HG02588 (cell line): ENCODE measurements at regions not wholly inside any gene's neighbourhood (a gene's known extent, or its start where the extent isn't known, plus 50 kb on each side); places are given as distances from the start of the nearest gene placed in this dataset.
"Not testable (repeated sequence)": the region's sequence is repeated elsewhere in the genome, so short reads cannot be mapped to it uniquely, and the experiment has no call there.

Source experiments
- ATAC-seq: cut with Tn5 transposase; IDR thresholded peaks from one replicate; pipeline ENCODE4 v1.9.1; 2021; ENCODE audit warnings: mild to moderate bottlenecking, moderate library complexity; ENCODE audit not compliant: unreplicated experiment

DNA sequence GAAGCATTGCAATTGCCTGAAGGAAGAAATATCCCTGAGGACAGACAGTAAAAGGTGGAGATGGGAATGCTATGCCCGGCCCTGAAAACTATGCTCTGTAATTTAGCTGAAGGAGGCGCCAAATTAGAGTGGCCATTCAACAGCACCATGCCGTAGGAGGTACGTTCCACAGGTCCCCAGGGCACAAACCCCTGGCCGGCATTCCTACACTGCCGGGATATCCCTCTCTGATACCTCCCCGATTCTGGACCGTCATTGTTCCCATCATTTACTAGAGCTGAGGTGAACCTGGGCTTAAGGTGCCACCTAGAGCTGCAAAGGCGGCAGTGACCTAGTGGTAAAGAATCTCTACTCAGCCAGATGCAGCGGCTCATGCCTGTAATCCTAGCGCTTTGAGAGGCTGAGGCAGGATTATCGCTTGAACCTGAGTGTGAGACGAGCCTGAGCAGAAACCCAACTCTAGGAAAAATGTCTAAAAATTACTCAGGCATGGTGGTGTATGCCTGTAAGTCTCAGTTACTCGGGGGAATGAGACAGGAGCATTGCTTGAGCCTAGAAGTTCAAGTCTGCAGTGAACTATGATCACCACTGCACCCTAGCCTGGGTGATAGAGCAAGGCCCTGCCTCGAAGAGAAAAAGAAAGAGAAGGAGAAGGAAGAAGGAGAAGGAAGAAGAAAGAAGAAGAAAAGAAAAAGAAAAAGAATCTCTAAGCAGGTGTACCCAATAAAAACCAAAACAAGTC lies 53.0 kb upstream of the TNKS2 start:
- no peak for ATAC-seq

DNA sequence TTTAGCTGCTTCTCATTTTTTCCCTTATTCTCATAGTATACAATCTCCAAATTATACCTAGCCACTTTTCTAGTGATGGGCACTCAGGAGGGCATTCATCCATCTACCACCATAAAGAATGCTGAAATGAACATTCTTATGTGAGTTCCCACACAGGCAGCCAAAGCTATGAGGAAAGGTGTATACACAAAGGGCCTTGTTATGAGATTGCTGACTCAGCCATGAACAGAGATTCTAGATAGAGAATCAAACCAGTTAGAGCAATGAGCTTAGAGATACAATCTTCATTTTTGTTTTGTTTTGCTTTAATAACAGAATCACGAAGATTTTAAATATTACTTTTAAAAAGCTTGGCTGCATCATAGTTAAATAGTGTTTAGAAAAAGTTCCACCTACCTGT lies 54.8 kb upstream of the TNKS2 start:
- no peak for ATAC-seq

DNA sequence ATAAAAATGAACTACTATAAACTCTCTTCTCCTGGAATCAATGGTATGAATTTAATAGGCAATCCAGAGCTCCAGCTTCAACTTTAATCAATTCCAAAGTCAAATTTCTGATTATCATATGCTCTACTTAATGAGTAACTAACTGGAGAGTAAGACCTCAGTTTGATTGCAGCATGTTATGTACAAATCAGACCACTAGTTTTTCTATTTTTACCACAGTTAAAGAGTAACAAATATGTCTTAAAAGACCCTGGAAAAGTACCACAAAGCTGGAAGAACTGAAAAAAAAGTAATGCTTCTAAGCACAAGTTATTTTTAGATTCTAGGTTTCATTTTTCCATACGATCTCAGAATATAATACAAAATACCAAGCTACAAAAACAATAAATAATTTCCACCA lies 56.0 kb upstream of the TNKS2 start:
- no peak for ATAC-seq

DNA sequence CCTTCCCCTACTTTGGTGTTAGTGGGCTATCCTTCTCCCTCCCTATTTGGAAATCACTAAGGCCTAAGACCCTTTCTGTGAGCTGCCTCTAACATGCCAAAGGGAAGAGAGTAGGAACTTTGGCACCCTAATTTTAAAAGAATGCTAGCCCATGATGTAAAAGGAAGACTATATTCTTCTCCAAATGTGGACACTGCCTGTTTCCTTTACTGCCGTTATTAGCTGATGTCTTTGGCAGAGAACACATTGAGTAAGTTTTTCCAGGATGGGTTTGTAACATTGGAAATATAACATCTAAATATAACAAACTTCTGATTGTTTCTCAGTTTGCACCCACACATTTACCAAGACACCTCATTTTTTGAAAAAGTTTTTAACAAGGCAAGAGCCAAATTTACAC lies 56.9 kb upstream of the TNKS2 start:
- no peak for ATAC-seq

DNA sequence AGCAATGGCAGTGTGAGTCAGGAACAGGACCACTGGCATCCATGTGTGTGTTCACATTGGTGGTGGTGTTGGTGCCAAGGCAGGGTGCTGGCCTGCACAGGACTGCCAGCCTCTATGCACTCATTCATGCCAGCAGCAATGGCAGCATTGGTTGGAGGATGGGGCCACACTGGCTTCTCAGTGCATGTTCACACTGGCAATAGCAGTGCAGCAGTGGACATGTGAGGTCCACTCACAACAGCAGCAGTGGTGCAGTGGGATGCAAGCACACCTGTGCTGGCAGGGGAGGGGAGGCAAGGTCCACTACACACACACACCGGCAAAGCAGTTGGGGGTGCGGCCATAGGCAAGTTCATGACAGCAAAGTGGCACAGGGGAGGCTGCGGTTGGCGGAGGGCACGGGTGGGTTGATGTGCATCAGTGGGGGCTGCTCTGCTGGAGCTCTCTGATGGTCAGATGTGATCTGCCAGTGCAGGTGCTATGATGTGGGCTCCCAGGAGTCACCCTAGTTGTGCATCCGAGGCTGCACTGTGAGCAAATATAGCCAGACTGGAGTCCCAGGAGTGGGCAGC lies 57.8 kb upstream of the TNKS2 start:
- no peak for ATAC-seq

DNA sequence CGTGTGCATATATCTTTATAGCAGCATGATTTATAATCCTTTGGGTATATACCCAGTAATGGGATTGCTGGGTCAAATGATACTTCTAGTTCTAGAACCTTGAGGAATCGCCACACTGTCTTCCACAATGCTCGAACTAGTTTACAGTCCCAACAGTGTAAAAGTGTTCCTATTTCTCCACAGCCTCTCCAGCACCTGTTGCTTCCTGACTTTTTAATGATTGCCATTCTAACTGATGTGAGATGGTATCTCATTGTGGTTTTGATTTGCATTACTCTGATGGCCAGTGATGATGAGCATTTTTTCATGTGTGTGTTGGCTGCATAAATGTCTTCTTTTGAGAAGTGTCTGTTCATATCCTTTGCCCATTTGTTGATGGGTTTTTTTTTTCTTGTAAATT lies 66.0 kb upstream of the TNKS2 start:
- not testable (repeated sequence) for ATAC-seq

DNA sequence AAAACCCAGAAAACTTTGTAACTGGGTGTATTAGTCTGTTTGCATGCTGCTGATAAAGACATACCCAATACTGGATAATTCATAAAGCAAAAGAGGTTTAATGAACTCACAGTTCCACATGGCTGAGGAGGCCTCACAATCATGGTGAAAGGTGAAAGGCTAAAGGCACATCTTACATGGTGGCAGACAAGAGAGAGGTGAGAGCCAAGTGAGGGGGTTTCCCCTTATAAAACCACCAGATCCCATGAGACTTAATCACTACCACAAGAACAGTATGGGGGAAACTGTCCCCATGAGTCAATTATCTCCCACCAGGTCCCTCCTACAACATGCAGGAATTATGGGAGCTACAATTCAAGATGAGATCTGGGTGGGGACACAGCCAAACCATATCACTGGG lies 68.9 kb upstream of the TNKS2 start:
- not testable (repeated sequence) for ATAC-seq

DNA sequence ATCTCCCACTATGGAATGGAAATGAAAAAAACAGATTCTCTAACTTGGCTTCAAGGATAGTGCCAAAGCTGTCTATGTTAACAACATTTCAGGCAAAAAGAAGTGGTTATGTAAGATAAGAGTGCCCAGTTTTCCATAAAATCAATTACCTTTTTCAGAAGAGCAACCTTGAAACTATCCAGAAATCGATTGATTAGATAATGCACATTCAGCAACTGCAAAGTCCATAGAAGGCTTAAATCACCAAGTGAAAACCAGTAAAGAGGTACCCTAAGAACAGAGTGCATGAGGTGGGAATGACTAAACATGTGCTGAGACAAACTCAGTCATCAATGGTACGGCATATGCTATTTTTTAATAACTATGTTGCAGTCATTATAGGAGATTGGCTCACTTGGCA lies 71.9 kb upstream of the TNKS2 start:
- ATAC-seq = no peak

DNA sequence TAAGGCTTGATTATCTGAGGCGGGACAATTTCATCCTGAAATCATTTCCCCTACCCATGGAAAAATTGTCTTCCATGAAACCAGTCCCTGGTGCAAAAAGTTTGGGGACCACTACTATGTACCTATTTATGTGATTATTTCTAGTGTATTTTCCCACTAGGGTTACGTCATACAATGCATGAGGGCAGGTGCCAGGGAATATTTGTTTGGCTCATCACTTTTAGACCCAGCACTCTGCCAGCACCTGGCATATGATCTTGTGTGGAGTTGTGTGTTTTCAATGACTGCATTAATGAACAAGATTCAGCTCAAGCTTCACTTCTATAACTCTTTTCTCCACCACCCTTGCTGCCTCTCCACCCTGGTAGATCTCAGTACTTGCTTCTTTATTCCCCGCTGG lies 73.3 kb upstream of the TNKS2 start:
- ATAC-seq = no peak

DNA sequence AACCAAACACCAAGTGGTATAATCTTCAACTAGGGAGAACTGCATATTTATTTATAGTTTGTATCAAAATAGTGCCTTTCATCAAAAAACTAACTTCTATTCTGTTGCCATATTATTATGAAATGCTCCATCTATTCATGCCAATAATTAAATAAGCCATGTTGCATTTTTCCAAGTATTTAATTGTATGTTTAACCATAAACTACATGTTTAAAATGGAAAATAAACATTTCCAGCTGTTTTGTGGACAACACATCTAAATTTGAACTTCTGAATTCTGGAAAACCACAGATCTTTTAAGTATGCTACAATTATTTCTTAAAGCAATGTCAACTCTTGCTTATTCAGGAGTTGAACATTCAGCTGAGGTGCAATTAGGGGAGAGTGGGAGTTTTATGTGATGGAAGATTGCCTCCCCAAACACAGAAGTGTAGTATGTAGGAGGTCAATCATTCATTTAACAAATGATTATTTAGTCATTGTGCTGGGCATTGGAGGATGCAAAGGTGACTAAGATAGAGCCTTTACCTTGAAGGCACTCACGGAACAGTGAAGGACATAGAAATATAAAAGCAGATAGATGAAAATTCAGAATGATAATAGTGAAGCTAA lies 80.7 kb upstream of the PPP1R3C start:
- ATAC-seq = no peak

DNA sequence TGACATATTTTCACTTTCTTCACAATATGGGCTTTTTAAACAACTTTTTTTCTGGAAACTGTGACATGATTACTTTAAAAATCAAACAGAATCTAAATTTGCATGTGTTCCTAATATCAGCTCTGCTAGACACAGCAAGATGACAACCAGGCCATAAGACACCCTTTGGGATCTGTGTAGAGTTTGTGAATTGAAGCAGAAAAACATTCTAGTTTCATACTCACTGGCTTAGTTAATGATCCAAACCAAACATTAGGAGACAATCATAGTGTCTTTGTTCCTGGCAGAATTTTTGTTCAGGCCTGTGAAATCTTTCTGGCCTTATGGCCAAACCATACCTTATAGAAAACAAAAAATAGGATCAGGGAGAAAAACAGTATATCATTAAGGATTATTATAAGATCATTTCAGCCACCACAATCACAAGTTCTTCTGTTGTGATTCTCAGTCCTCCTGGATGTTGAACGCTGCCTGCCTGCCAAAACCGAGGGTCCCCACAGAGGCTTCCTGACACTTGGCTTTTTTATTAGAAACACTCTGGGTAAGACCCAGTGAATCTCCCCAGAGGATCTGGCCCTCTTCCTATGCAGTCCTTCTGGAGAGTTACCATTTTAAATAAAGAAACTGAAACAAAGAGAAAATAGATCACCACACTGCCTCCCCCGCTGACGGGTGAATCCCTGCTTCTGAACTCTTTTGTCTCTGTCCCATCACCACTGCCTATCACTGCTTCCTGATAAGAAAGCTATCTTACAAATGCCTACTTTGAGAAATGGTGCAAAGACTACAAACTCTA lies 79.2 kb upstream of the PPP1R3C start:
- peak; percentile 67 for ATAC-seq

DNA sequence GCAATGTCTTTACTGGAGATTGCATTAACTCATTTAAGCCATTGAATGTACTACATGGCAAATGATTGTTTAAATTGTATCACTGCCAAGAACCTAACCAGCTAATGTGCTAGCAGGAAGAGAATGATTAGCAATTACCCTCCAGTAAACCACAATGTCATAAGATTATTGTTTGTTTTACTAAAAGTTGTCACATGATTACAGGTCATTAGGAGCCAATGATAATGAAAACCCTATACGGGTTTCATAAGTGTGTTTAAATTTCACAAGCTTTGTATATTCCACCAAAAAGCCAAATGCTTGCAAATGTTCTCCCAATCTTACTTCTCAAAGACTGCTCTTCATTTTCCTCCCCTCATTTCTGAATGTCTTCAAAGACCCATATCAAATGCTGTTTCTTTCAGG lies 76.5 kb upstream of the PPP1R3C start:
- no peak for ATAC-seq

DNA sequence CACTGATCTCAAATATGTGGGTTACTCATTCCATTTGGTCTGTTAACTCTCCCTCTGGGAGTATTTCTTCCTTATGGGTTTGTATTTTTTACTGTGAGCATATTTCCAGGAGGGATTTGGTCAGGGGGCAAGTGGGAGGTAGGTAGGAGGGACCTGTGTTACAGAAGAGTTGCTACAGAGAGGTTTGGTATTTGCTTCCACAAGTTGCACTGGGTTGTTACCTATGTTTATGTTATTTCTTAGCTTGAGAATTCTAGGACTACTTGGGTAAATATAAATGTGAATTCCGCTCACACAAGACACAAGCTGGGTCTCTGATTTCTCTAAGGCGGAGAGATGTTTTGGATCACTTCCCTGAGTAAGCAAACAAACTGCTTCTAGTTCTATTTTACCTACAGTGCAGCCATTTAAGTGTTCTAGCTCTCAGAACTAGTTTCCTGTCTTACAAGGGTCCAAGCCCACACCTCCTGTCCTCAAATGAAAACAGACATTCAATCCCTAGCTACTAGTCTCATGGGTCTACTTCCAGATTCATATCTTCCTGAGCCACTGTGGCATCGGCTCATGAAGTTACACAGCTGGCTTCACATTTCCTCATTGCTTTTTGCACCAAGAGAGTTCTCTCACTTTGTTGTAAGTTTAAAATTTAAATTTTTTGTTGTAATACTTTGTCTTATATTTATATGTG lies 75.4 kb upstream of the PPP1R3C start:
- ATAC-seq = no peak

DNA sequence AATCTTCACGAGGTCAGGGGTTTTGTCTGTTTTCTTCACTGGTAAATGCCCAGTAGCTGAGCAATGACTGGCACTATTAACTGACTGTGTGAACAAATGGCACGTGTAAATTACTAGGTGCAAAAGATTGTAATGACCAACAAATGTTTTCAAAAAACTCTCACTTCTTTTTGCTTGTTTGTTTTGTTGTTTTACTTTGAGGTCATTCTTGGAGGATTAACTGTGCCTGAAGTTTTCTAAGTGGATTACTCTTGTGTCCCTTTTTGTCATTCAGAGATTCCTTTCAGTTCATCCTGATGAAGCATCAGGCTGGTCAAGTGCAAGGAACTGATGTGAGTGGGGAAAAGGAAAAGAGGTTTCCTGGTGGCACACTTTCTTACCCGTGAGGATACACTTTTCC lies 74.4 kb upstream of the PPP1R3C start:
- ATAC-seq = no peak

DNA sequence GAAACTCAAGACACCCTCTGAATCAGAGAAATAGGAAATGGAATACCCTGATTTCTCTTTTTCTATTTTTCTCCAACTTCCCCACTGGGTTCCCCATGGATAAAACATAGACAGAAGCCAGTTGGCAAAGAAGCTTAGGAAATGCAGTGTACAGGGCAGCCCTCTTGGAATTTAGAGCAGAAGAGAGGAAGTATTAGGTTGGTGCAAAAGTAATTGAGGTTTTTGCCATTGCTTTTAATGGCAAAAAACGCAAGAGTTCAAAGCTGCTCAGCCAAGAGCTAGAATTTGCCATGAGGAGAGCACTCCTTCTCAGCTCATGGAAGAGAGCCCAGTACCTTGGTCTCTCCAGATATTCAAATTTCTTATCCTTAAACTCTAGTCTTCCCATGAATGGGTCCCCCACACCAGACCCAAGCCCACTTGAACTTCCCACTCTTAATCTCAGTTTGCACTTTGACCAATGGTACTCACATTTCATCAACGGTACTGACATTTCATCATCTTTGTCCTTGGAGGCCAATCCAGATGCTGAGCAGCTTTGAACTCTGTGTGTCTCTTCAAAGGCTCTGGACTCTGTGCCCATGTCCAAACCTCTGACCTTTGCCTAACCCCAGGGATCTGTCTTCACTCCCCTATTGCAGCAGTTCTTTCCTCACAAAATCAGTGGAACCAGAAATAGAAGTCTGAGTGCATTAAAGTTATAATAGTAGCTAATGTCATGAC lies 73.2 kb upstream of the PPP1R3C start:
- no peak for ATAC-seq

DNA sequence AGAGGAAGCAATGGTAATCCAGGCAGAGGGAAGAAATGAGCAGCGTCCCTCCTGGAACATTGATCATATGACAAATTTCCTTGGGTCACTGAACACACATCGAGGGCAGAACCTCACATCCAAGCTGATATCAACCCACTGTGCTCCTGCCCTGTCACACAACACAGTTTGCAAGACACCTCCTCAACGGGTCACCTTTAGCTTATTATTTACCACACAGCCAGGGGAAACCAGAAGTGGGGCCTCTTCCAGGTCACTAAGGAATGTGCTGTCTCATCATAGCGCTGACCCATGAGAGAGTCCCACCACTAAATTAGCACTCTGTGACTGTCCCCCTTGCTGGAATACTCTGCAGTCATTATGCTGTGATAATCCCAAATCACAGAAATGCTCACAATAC lies 69.7 kb upstream of the PPP1R3C start:
- no peak for ATAC-seq

DNA sequence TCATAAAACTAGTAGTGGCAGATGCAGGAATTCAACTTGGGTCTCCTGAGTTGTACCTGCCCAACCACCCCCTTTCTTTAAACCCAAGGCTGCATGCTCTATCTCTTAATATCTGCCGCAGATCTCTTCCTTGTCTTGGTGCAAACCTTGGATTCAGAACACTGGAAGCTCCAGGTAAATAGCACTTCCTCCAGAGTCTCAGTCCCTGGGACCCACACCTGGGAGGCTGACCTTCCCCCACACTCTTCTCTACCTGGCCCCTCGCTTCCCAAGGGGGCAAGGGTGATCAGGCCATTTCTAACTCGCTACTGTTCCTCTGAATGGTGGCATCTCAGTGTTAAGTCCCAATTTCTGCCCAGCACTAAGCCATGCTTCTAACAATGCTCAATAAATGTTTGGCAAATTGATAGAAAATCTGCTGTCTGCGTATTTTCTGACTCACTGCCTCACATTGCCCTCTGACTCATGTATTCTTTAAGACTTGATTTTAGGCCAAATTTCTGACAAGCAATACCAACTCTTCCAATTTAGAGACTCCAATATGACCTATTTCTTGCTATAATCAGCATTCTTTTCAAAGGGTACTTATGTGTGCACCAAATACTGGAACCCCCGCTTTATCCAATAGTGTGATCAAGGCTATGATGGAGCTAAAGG lies 68.0 kb upstream of the PPP1R3C start:
- ATAC-seq = no peak

DNA sequence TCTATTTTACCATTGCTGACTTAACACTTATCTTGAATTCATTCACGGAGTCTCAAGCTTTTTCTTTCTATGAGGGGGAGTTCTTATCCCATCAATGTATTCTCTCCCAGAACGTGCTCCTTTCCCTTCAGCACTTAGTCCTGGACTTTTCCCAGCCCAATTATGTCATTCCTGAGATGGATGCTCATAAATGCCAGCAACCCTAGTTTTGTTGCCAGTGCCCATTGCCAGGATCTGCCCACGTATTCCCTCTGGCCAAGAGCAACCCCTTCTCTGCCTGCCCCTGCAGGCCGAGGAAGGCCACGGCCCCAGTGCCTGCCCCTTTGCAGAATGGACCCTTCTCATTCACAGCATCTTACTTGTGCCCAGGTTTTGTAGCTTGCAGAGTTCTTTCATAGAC lies 67.4 kb upstream of the PPP1R3C start:
- no peak for ATAC-seq

DNA sequence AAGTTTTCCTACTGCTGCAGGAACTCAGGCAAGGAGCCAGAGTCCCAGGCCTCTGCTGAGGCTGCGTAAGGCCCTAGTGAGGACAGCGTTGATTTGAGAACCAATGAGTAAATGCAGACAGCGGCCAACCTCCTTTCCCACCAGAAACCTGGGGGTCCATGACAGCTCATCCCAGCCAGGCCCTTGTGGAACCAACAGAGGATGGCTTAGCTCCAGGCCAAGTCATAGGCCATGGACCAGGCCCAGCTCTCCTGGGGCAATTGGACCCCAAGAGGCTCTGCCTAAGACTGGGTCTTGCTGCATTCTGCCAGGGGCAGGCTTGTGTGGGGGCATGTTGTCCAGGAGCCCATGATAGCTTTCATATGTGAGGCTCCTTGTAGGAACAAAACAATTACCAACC lies 65.4 kb upstream of the PPP1R3C start:
- ATAC-seq = no peak

DNA sequence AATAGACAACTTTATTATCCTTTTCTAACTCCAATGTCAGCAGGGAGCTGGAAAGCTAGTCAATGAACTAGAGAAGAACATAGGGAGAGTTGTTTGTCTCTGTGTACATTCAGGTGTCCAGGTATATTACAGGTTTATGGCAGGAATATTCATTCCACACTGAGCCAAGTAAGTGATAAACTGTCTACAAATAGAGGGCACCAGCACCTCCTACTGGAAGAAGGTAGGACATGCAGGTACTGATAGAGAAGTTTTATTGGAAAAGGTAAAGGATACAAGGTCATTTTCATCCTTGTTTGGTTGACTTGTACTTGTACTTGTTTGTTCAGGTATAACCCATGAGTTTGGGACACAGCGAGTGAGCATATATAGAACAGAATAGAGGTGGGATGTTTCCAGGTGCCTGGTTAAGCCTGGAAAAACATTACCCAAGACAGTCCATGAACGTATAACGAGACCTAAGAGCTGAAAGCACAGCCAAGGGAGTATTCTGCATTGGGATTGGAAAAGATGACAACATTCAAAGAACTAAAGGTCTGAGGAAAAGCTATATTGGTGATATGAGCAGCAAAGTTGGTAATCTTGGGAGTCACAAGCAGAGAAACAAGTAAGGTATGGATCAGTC lies 61.4 kb upstream of the PPP1R3C start:
- no peak for ATAC-seq
